ENCODE measurements at regions not wholly inside any gene's neighbourhood (a gene's known extent, or its start where the extent isn't known, plus 50 kb on each side); places are given as distances from the start of the nearest gene placed in this dataset.

- DNase-seq: no peak
Observed at GRCh38 chr6:145008715-145009114, 723.6 kb downstream of the UTRN start.

- DNase-seq: no peak
Observed at GRCh38 chr6:145009711-145010110, 724.6 kb downstream of the UTRN start.

- no peak for DNase-seq
Observed at GRCh38 chr6:145012039-145012662, 723.2 kb downstream of the EPM2A start.

- no peak for DNase-seq
Observed at GRCh38 chr6:145015739-145016558, 719.4 kb downstream of the EPM2A start.

GRCh38 chr6:145017051-145017450 lies 718.3 kb downstream of the EPM2A start:
- no peak for DNase-seq

GRCh38 chr6:145017516-145017915 lies 717.8 kb downstream of the EPM2A start:
- DNase-seq: no peak

GRCh38 chr6:145018027-145018426 lies 717.3 kb downstream of the EPM2A start:
- no peak for DNase-seq

- no peak for DNase-seq
Observed at GRCh38 chr6:145020114-145020513, 715.2 kb downstream of the EPM2A start.

GRCh38 chr6:145020543-145020942 lies 714.8 kb downstream of the EPM2A start:
- DNase-seq: no peak

- no peak for DNase-seq
Observed at GRCh38 chr6:145022199-145022796, 713.0 kb downstream of the EPM2A start.

GRCh38 chr6:145023116-145023726 lies 712.1 kb downstream of the EPM2A start:
- DNase-seq: no peak

GRCh38 chr6:145025488-145025887 lies 709.8 kb downstream of the EPM2A start:
- DNase-seq: no peak

- no peak for DNase-seq
Observed at GRCh38 chr6:145026267-145026679, 709.0 kb downstream of the EPM2A start.

GRCh38 chr6:145028144-145028818 lies 707.0 kb downstream of the EPM2A start:
- peak; percentile 22 for DNase-seq

- DNase-seq: no peak
Observed at GRCh38 chr6:145031001-145031400, 704.3 kb downstream of the EPM2A start.

- no peak for DNase-seq
Observed at GRCh38 chr6:145031962-145032361, 703.4 kb downstream of the EPM2A start.

GRCh38 chr6:145032562-145033145 lies 702.7 kb downstream of the EPM2A start:
- DNase-seq: no peak

GRCh38 chr6:145034664-145035063 lies 700.7 kb downstream of the EPM2A start:
- no peak for DNase-seq

GRCh38 chr6:145036236-145036635 lies 699.1 kb downstream of the EPM2A start:
- DNase-seq: no peak

- no peak for DNase-seq
Observed at GRCh38 chr6:145036848-145037567, 698.3 kb downstream of the EPM2A start.

- no peak for DNase-seq
Observed at GRCh38 chr6:145042559-145042958, 692.8 kb downstream of the EPM2A start.

- DNase-seq: no peak
Observed at GRCh38 chr6:145043926-145044500, 691.3 kb downstream of the EPM2A start.
